ENCODE measurements at regions not wholly inside any gene's neighbourhood (a gene's known extent, or its start where the extent isn't known, plus 50 kb on each side); places are given as distances from the start of the nearest gene placed in this dataset.

- H3K4me3 ChIP-seq (ENCODE audit: low read depth, low read length) = no peak overlapping the region
- no peak overlapping the region for H3K27ac ChIP-seq
- no peaks in the 10 kb centered on the region for H3K27me3 ChIP-seq (ENCODE audit: control insufficient read depth, insufficient read depth, low read length)
- no peaks in the 10 kb centered on the region for H3K4me1 ChIP-seq
- H3K36me3 ChIP-seq (ENCODE audit: control insufficient read depth, insufficient read depth, low read length) = no peaks in the 10 kb centered on the region
- no peak overlapping the region for H2AFZ ChIP-seq
- no peak overlapping the region for H3K9ac ChIP-seq
- TF ChIP-seq CTCF (IDR thresholded peaks at IDR 0.05) = no peak
- no peak overlapping the region for H3K4me2 ChIP-seq (ENCODE audit: low read length)
- H3K9me3 ChIP-seq (ENCODE audit: control insufficient read depth, low read length) = no peaks in the 10 kb centered on the region
- H3K79me2 ChIP-seq = no peaks in the 10 kb centered on the region
Observed at GRCh38 chr10:59125666-59126065, 50.8 kb upstream of the PHYHIPL start.

GRCh38 chr10:59126261-59126660 lies 50.2 kb upstream of the PHYHIPL start:
- Histone ChIP-seq H3K4me1 (no peaks in the 10 kb centered on the region), H3K27ac (no peak overlapping the region), H3K9me3 (ENCODE audit: control insufficient read depth, low read length) (no peaks in the 10 kb centered on the region), H3K79me2 (no peaks in the 10 kb centered on the region), H3K4me3 (ENCODE audit: low read depth, low read length) (no peak overlapping the region), H3K4me2 (ENCODE audit: low read length) (no peak overlapping the region), H3K27me3 (ENCODE audit: control insufficient read depth, insufficient read depth, low read length) (no peaks in the 10 kb centered on the region), H3K36me3 (ENCODE audit: control insufficient read depth, insufficient read depth, low read length) (no peaks in the 10 kb centered on the region), H2AFZ (no peak overlapping the region), H3K9ac (no peak overlapping the region)
- no peak for TF ChIP-seq CTCF (IDR thresholded peaks at IDR 0.05)
